HK-2 (cell line): ENCODE measurements at regions not wholly inside any gene's neighbourhood (a gene's known extent, or its start where the extent isn't known, plus 50 kb on each side); places are given as distances from the start of the nearest gene placed in this dataset.

Source experiments
- DNase-seq: peaks from one replicate; pipeline ENCODE4 v3.0.0-alpha.2; 2018; ENCODE audit not compliant: unreplicated experiment

DNA sequence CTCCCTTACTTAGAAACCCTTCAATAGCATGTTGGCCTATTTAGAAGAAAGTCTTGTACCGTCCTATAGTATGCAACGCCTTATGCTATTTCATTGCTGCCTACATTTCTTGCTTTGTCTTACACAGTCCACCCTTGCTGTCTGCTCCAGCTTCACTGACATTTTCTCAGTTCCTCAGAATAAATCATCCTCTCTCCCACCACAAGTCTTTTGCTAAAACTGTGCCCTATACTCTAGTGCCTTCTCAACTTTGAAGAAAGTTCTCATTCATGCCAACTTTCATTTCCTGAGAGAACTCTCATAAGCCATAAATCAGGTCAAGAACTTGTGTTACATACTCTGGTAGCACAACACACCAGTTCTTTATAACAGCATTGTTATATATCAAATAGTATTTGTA, 54.3 kb upstream of the COL3A1 start:
- no peak for DNase-seq

DNA sequence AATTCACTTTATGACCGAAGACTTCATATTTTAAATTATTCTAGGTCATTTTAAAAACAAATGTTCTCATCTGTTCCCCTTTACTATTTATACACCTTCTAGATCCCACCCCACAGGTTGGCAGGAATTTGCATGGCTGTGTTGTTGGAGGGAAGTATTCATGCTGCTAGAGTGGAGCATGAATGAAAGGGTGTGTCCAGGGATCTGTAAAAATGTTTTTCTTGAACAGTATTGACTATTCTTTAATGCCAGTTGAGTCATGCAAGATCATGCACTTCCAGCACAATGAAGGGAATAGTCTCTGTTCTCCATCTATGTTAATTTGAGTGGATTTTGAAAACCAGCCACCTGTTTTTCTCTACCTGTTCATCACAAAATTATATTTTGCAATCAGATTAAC, 52.0 kb upstream of the COL3A1 start:
- DNase-seq: no peak
